IMR-90 (cell line): ENCODE measurements at regions not wholly inside any gene's neighbourhood (a gene's known extent, or its start where the extent isn't known, plus 50 kb on each side); places are given as distances from the start of the nearest gene placed in this dataset.

Experiments used
- ATAC-seq: fragments of 200-7000 bp; cut with Tn5 transposase; 2 replicates; pipeline ENCODE4 v1.9.1; 2020; ENCODE audit warnings: low read depth, mild to moderate bottlenecking, moderate library complexity
- BruUV-seq: library from RNA; stranded (reverse); fragments of 400-500 nt; replicated peaks from 2 replicates; lab custom pipeline; 2021; lab: Mats Ljungman, UMichigan
- CTCF ChIA-PET: fragments of 300-600 bp; formaldehyde crosslinking; extraction: SDS; loops from one replicate; lab custom pipeline; 2021; ENCODE audit warnings: antibody characterized with exemption; lab: Yijun Ruan, JAX
- POLR2A ChIA-PET: fragments of 300-600 bp; sonication (Branson Sonifier 250); formaldehyde crosslinking; loops from one replicate; lab custom pipeline; 2022; ENCODE audit warnings: antibody characterized with exemption; ENCODE audit not compliant: unreplicated experiment; lab: Charles Lee
- DNase-seq: peaks from one replicate; pipeline ENCODE4 v3.0.0; 2013
- H2AFZ ChIP-seq: replicated peaks from 2 replicates; pipeline ENCODE3; 2013; ENCODE audit warnings: low read length, mild to moderate bottlenecking; ENCODE audit not compliant: poor library complexity
- H2AK5ac ChIP-seq: 2 replicates; pipeline ENCODE4 v1.6.1; 2013; ENCODE audit warnings: low read depth, low read length, inconsistent platforms
- H2AK9ac ChIP-seq: replicated peaks from 2 replicates; pipeline ENCODE3; 2013; ENCODE audit warnings: mild to moderate bottlenecking, low read depth, low read length, moderate library complexity; ENCODE audit not compliant: poor library complexity
- H2BK120ac ChIP-seq: 2 replicates; pipeline ENCODE4 v1.6.1; 2013; ENCODE audit warnings: low read depth, low read length, inconsistent platforms
- H2BK15ac ChIP-seq: 3 replicates; pipeline ENCODE4 v1.6.1; 2013; ENCODE audit warnings: low read depth, low read length, inconsistent platforms
- H2BK20ac ChIP-seq: 2 replicates; pipeline ENCODE4 v1.6.1; 2013; ENCODE audit warnings: low read depth, mild to moderate bottlenecking, inconsistent platforms, low read length, moderate library complexity
- H2BK5ac ChIP-seq: 2 replicates; pipeline ENCODE4 v1.6.1; 2013; ENCODE audit warnings: mild to moderate bottlenecking, low read depth, low read length, inconsistent platforms; ENCODE audit not compliant: poor library complexity, severe bottlenecking
- H3K14ac ChIP-seq: replicated peaks from 2 replicates; pipeline ENCODE4 v1.6.1; 2013; ENCODE audit warnings: low read depth, low read length, inconsistent platforms
- H3K18ac ChIP-seq: 2 replicates; pipeline ENCODE4 v1.6.1; 2013; ENCODE audit warnings: low read depth, low read length, control low read depth
- H3K23ac ChIP-seq: 2 replicates; pipeline ENCODE4 v1.6.1; 2013; ENCODE audit warnings: low read depth, low read length, inconsistent platforms
- H3K27ac ChIP-seq: 2 replicates; pipeline ENCODE4 v1.5.1; 2013; ENCODE audit warnings: mild to moderate bottlenecking, control low read depth, low read length; ENCODE audit not compliant: insufficient read depth
- H3K27me3 ChIP-seq: 2 replicates; pipeline ENCODE4 v1.6.1; 2013; ENCODE audit warnings: low read length; ENCODE audit not compliant: control insufficient read depth, insufficient read depth
- H3K36me3 ChIP-seq: 2 replicates; pipeline ENCODE4 v1.6.1; 2013; ENCODE audit warnings: low read length, mixed read lengths; ENCODE audit not compliant: control insufficient read depth, insufficient read depth
- H3K4ac ChIP-seq: 2 replicates; pipeline ENCODE4 v1.6.1; 2013; ENCODE audit warnings: low read depth, low read length, inconsistent platforms
- H3K4me1 ChIP-seq: 2 replicates; pipeline ENCODE4 v1.6.1; 2013; ENCODE audit warnings: low read length, mixed read lengths; ENCODE audit not compliant: control insufficient read depth, insufficient read depth
- H3K4me2 ChIP-seq: 2 replicates; pipeline ENCODE4 v1.6.1; 2013; ENCODE audit warnings: low read depth, mild to moderate bottlenecking, control low read depth, low read length, moderate library complexity
- H3K4me3 ChIP-seq: 2 replicates; pipeline ENCODE4 v1.5.1; 2013; ENCODE audit warnings: low read depth, mild to moderate bottlenecking, control low read depth, low read length, moderate library complexity; ENCODE audit not compliant: insufficient read depth
- H3K56ac ChIP-seq: 2 replicates; pipeline ENCODE4 v1.6.1; 2013; ENCODE audit warnings: low read length, inconsistent platforms; ENCODE audit not compliant: insufficient read depth; ENCODE audit errors: extremely low read depth
- H3K79me1 ChIP-seq, 2 experiments: 2 replicates each; pipeline ENCODE4 v1.6.1; 2013; ENCODE audit warnings: low read length in 2 of 2, inconsistent platforms in 1 of 2, low read depth in 1 of 2
- H3K9ac ChIP-seq: 2 replicates; pipeline ENCODE4 v1.6.1; 2013; ENCODE audit warnings: low read depth, low read length, control low read depth
- H3K9me1 ChIP-seq: 2 replicates; pipeline ENCODE4 v1.6.1; 2013; ENCODE audit warnings: low read length, inconsistent platforms; ENCODE audit not compliant: insufficient read depth
- H3K9me3 ChIP-seq: 2 replicates; pipeline ENCODE4 v1.6.1; 2013; ENCODE audit warnings: low read length; ENCODE audit not compliant: control insufficient read depth, insufficient read depth
- H4K20me1 ChIP-seq: 2 replicates; pipeline ENCODE4 v1.6.1; 2013; ENCODE audit warnings: low read length, inconsistent platforms; ENCODE audit not compliant: insufficient read depth
- H4K5ac ChIP-seq: 2 replicates; pipeline ENCODE4 v1.6.1; 2013; ENCODE audit warnings: mild to moderate bottlenecking, low read depth, low read length, control low read depth
- H4K8ac ChIP-seq, 2 experiments: 2 replicates each; pipeline ENCODE4 v1.6.1; 2013; ENCODE audit warnings: low read depth in 2 of 2, low read length in 2 of 2, control low read depth in 1 of 2, inconsistent platforms in 1 of 2
- H4K91ac ChIP-seq: 2 replicates; pipeline ENCODE4 v1.6.1; 2013; ENCODE audit warnings: low read depth, low read length, inconsistent platforms; ENCODE audit not compliant: insufficient read depth
- MAFK ChIP-seq: IDR thresholded peaks from 2 replicates; pipeline ENCODE4 v1.6.1; 2012; ENCODE audit warnings: low read depth, low read length, improper control_type of control experiment
- WGBS, 2 experiments: methylation state at CpG; one replicate each; pipeline versions ENCODE4 v1.1.5 to v1.1.7; 2013; ENCODE audit warnings: missing lambda C conversion rate in 2 of 2; ENCODE audit not compliant: insufficient read length in 1 of 2; ENCODE audit errors: extremely low coverage in 2 of 2; 5-methylcytosine and 5-hydroxymethylcytosine counted together
- dilution Hi-C: fragments of 300-500 bp; cut with HindIII; formaldehyde crosslinking; loops from one replicate; pipeline ENCODE4 v1.14.3; 2018; ENCODE audit warnings: low sequenced_read_pairs; ENCODE audit not compliant: unreplicated experiment
- in situ Hi-C: fragments of 300-500 bp; cut with MboI; formaldehyde crosslinking; loops from 3 replicates; pipeline ENCODE4 v1.14.3; 2019; ENCODE audit warnings: low sequenced_read_pairs, inconsistent platforms, mixed read lengths
- intact Hi-C: fragments of 100-400 bp; cut with micrococcal nuclease; formaldehyde crosslinking; loops from 2 replicates; pipeline ENCODE4 v1.10.0; 2022
- TF ChIP-seq, protein P1 (sequence below): conservative IDR thresholded peaks from 2 replicates; pipeline ENCODE4 v1.5.1; 2012; ENCODE audit warnings: mild to moderate bottlenecking, low read depth, low read length, improper control_type of control experiment

DNA sequence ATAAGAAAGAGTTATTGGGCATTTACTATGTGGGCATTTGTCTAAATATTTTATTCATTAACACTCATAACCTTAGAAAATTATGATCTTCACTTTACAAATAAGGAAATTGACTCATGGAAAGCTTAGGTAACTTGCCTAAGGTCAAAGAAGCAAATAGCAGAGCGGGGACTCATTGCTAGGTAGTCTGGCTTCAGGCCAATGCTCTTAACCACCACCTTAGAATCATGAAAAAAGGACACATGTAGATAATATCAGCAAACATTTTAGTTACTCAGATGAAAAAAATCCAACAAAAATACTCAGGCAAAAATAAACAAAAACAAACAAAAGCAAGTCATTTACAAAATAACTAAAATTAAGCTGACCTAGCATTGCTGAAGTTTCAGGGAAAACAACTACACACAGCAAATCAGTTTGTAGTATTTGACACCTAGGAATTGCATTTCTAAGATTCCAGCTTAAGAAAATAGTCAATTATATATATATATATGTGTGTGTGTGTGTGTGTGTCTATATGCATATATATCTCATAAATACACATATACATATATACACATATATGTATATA, 166.0 kb downstream of the HMHB1 start:
- no peak for ATAC-seq
- Histone ChIP-seq H2BK5ac (no peak overlapping the region), H2AK9ac (no peak overlapping the region), H3K9me1 (0 out of 2 replicates have a peak, but pooled peaks cover 2% of the 10 kb centered on the region), H4K8ac (no peak overlapping the region), H3K4me3 (no peak overlapping the region), H3K27ac (no peak overlapping the region), H4K91ac (no peak overlapping the region), H3K4me1 (peaks cover 2% of the 10 kb centered on the region; the same call in 1 of the 2 replicates), H3K14ac (no peak overlapping the region), H2AK5ac (no peak overlapping the region), H3K9ac (no peak overlapping the region), H3K36me3 (no peaks in the 10 kb centered on the region), H3K9me3 (no peaks in the 10 kb centered on the region), H3K4me2 (no peak overlapping the region), H3K27me3 (no peaks in the 10 kb centered on the region), H2BK15ac (no peak overlapping the region), H2BK20ac (no peak overlapping the region), H3K23ac (no peak overlapping the region), H2BK120ac (no peak overlapping the region), H4K5ac (no peak overlapping the region), H3K18ac (no peak overlapping the region), H4K20me1 (no peaks in the 10 kb centered on the region), H3K4ac (no peak overlapping the region), H3K56ac (no peak overlapping the region), H2AFZ (no peak overlapping the region), H3K79me1 (no peaks in the 10 kb centered on the region)
- intact Hi-C loops (no loop called here), dilution Hi-C loops (no loop called here), in situ Hi-C loops (no loop called here)
- POLR2A ChIA-PET = no interaction called here
- 0 out of 2 replicates have a peak, but pooled peaks have one; percentile 36 for TF ChIP-seq MAFK
- TF ChIP-seq, protein P1, sequence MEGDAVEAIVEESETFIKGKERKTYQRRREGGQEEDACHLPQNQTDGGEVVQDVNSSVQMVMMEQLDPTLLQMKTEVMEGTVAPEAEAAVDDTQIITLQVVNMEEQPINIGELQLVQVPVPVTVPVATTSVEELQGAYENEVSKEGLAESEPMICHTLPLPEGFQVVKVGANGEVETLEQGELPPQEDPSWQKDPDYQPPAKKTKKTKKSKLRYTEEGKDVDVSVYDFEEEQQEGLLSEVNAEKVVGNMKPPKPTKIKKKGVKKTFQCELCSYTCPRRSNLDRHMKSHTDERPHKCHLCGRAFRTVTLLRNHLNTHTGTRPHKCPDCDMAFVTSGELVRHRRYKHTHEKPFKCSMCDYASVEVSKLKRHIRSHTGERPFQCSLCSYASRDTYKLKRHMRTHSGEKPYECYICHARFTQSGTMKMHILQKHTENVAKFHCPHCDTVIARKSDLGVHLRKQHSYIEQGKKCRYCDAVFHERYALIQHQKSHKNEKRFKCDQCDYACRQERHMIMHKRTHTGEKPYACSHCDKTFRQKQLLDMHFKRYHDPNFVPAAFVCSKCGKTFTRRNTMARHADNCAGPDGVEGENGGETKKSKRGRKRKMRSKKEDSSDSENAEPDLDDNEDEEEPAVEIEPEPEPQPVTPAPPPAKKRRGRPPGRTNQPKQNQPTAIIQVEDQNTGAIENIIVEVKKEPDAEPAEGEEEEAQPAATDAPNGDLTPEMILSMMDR = no peak
- no CpG with 5 or more reads among the region's 1 CpG for WGBS, 2 experiments
- CTCF ChIA-PET = interaction anchor here (1.0 kb wide), 1 partner anchor 165 kb away, joined by 4 read pairs; no protein-coding TSS in a partner anchor
- no peak for DNase-seq
- BruUV-seq = no TSS peak
